GM19351 (cell line): ENCODE measurements at regions not wholly inside any gene's neighbourhood (a gene's known extent, or its start where the extent isn't known, plus 50 kb on each side); places are given as distances from the start of the nearest gene placed in this dataset.

Experiments
- ATAC-seq: cut with Tn5 transposase; IDR thresholded peaks from one replicate; pipeline ENCODE4 v1.9.1; 2021; ENCODE audit warnings: mild to moderate bottlenecking, moderate library complexity; ENCODE audit not compliant: unreplicated experiment

- ATAC-seq, result no peak
These were observed 172.2 kb upstream of the RRP15 start for GRCh38 chr1:218112862-218113261.

GRCh38 chr1:218123968-218124367 lies 161.1 kb upstream of the RRP15 start:
- no peak for ATAC-seq

GRCh38 chr1:218135371-218135770 lies 149.7 kb upstream of the RRP15 start:
- no peak for ATAC-seq

- no peak for ATAC-seq
These were observed 145.3 kb upstream of the RRP15 start for GRCh38 chr1:218139761-218140160.

GRCh38 chr1:218156595-218156994 lies 128.5 kb upstream of the RRP15 start:
- no peak for ATAC-seq

GRCh38 chr1:218163371-218163770 lies 121.7 kb upstream of the RRP15 start:
- ATAC-seq, result no peak

- peak; percentile 52 for ATAC-seq
These were observed 120.8 kb upstream of the RRP15 start for GRCh38 chr1:218164111-218164929.

GRCh38 chr1:218164930-218165700 lies 120.0 kb upstream of the RRP15 start:
- peak; percentile 52 for ATAC-seq

GRCh38 chr1:218165701-218166114 lies 119.4 kb upstream of the RRP15 start:
- no peak for ATAC-seq

- no peak for ATAC-seq
These were observed 118.7 kb upstream of the RRP15 start for GRCh38 chr1:218166268-218166945.

- peak; percentile 66 for ATAC-seq
These were observed 113.7 kb upstream of the RRP15 start for GRCh38 chr1:218171302-218171893.

- no peak for ATAC-seq
These were observed 102.6 kb upstream of the RRP15 start for GRCh38 chr1:218182455-218182854.

- no peak for ATAC-seq
These were observed 84.1 kb upstream of the RRP15 start for GRCh38 chr1:218200979-218201378.

- no peak for ATAC-seq
These were observed 83.5 kb upstream of the RRP15 start for GRCh38 chr1:218201601-218202000.

- ATAC-seq, result no peak
These were observed 79.4 kb upstream of the RRP15 start for GRCh38 chr1:218205721-218206120.

- ATAC-seq, result no peak
These were observed 77.9 kb upstream of the RRP15 start for GRCh38 chr1:218207194-218207593.

- ATAC-seq, result no peak
These were observed 75.7 kb upstream of the RRP15 start for GRCh38 chr1:218209351-218209861.

- ATAC-seq, result no peak
These were observed 73.9 kb upstream of the RRP15 start for GRCh38 chr1:218211241-218211640.

- peak; percentile 48 for ATAC-seq
These were observed 68.1 kb upstream of the RRP15 start for GRCh38 chr1:218217040-218217439.

- ATAC-seq, result no peak
These were observed 65.6 kb upstream of the RRP15 start for GRCh38 chr1:218219460-218219859.

GRCh38 chr1:218224101-218224500 lies 61.0 kb upstream of the RRP15 start:
- no peak for ATAC-seq
